HG03103 (cell line): ENCODE measurements at regions not wholly inside any gene's neighbourhood (a gene's known extent, or its start where the extent isn't known, plus 50 kb on each side); places are given as distances from the start of the nearest gene placed in this dataset.

ENCODE experiments used
- ATAC-seq: cut with Tn5 transposase; IDR thresholded peaks from one replicate; pipeline ENCODE4 v1.9.1; 2021; ENCODE audit warnings: low read depth; ENCODE audit not compliant: unreplicated experiment

- no peak for ATAC-seq
Measured at GRCh38 chr1:4532656-4533055, 121.8 kb upstream of the AJAP1 start.

- ATAC-seq: no peak
Measured at GRCh38 chr1:4546911-4547310, 107.5 kb upstream of the AJAP1 start.

- ATAC-seq: no peak
Measured at GRCh38 chr1:4549930-4550329, 104.5 kb upstream of the AJAP1 start.

DNA sequence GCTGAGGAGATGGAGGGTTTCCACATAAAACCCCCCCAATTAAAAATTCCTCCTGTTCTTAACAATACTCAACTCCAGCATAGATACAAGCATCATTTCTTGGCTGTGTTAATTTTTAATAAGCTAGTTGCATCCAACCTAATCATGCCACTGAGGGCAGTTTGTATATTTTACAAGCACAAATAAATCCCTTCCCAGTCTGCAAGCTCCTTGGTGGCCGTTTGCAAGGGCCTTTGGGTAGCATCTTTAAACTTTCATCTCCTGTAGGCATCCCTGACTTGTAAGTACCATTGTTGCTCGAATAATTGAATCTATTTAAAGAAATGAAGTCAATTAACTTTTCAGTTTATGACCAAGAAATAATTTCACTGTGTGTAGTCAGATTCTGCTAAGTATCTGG is 103.5 kb upstream of the AJAP1 start:
- no peak for ATAC-seq

DNA sequence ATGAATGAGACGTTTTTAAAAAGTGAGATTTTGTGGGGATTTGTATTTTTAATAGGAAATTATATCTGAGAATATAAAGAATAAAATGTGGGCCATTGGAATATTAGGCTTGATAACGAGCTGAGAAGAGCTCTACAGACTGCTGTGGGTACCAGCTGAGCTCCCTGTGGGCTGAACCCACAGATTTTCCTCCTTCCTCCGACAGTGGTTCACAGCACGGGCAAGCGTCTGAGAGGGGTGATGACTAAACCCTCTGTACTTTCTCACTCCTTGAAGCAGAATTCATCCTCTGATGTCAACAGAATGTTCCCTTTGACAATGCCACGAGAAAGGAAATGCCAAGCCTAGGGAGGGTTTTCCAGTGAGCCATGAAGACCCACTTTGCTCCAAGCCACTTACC is 102.7 kb upstream of the AJAP1 start:
- ATAC-seq: no peak

GRCh38 chr1:4553761-4554160 is 100.6 kb upstream of the AJAP1 start:
- ATAC-seq: no peak

DNA sequence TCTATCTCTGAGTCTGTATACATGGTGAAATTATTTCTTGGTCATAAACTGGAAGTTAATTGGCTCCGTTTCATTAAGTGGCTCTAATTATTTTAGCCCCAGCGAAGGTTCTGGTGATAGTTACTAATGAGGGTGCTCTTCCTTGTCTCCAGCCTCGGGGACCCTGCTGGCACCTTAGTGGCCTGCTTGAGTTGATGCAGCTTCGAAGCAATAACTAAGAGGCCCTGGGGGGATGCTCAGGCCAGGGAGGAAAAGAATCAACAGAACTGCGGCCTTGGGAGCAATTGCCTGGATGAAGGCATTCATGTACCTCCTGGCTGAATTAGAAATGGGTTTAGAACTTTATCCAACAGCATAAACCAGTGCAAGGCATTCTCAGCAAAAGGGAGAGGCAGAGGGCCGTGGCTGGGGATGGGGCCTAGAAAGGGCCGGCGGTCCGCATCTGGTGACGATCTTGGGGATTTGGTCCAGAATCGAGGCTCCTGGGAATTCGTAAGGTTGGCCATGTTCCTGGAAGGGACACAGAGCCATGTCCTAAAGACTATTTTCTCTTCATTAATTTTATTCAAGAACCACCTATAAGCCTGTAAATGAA is 100.0 kb upstream of the AJAP1 start:
- ATAC-seq: no peak

DNA sequence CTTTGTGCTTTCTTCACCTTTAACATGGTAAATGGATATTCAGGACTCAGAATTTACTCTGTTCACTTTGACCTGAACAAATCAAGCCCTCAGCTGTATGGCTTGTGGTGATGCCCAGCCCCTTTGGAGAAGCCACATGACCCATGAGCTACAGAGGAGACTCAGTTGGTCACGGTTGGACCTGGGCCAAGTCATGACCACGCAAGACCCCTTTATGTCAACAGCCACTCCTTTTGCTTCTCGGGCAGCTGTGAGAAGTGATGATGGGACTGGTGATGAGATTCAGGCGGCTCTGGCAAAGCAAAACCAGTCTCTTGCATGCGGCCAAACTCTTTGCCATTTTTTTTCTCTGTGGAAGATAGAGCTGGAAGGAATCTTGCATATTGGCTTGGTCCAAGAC is 96.5 kb upstream of the AJAP1 start:
- no peak for ATAC-seq

DNA sequence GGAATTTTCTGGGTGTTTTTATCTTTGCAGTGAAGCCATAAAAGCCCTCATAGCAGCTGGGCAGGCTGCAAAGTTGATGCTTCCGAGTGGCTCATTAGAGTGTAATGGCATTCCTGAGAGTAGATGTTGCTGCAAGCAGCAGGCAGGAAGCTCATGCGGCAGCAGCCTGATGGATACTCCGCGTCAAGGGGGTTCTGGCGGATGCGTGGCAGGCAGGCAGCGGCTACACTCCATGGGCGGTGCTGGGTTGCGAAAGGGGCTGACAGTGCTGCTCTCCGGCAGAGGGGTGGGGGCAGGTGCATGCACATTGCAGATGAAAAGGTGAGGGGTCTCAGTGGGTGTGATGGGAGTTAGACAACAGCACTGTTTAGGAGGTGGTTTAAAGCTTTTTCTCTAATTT is 93.2 kb upstream of the AJAP1 start:
- ATAC-seq: no peak

DNA sequence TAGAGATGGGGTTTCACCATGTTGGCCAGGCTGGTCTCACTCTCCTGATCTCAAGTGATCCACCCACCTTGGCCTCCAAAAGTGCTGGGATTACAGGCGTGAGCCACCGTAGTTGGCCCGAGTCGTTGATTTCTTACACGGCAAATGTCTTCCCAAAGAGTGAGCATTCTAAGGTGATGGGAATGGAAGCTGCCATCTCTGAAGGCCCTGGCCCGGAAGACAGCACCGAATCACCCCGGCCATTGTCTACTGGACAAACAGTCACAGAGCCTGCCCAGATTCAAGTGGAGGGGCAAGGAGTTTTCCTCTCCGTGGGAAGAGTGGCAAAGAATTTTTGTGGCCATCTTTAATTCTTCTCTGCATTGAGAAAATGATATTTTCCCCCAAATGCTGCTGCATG is 92.1 kb upstream of the AJAP1 start:
- no peak for ATAC-seq

DNA sequence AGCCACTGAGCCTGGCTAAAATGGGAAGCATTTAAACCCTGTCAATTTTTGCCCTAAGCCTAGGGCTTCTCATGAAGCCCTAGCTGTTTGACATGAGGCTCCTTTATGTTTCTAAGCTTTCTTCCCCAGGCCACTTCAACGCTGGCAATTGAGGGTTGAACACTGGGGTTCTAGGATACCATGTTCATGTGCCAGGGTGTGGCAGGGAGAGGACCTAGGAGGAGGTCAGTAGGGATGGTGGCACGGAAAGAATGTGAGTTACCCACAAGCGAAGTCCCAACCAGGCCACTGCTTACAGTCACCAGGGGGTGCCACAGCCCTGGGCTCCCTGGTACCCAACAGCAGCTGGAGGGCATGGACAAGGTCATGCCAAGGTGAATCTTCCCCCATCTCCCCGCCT is 90.8 kb upstream of the AJAP1 start:
- ATAC-seq: no peak

GRCh38 chr1:4564051-4564450 is 90.4 kb upstream of the AJAP1 start:
- ATAC-seq: no peak

- no peak for ATAC-seq
Measured at GRCh38 chr1:4565166-4565565, 89.2 kb upstream of the AJAP1 start.

- ATAC-seq: no peak
Measured at GRCh38 chr1:4565801-4566449, 88.5 kb upstream of the AJAP1 start.

GRCh38 chr1:4571263-4571662 is 83.1 kb upstream of the AJAP1 start:
- ATAC-seq: no peak

DNA sequence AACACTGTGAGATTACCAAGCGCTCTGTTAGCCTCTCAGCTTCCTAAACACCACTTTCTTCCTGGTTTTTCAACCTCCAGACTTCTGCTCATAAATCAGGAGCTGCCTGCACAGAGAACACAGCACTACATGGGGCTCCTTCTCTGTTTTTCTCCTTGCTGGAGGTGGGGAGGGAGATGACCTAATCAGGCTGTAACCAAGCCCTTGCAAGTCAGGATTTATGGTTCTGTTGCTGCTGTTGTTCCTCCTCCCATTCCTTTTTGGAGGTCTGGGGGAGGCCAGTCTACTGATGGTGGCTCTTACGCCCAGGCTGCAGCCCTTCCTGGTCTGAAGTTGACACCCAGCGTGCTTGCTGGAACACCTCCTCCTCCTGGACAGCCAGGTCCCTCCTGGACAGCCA is 80.9 kb upstream of the AJAP1 start:
- ATAC-seq: no peak

GRCh38 chr1:4581807-4582206 is 72.6 kb upstream of the AJAP1 start:
- ATAC-seq: no peak

DNA sequence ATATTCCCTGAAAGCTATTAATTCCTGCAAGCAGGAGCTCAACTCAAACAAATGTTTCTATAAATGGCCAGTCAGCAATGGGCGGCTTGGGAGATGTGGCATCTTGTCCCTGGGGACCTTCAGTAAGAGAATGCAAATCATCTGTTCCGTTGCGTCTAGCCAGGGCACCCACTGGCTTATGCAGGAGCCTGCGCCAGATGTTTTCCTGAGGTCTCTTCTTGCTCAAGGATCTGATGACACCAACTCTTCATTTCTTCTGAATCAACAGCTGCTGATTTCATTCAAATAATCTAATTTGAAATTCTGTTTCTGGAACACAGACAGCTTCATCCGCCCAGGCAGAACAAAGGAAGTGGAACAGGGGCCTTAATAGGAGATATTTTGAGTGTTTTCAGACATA is 70.0 kb upstream of the AJAP1 start:
- ATAC-seq: no peak

DNA sequence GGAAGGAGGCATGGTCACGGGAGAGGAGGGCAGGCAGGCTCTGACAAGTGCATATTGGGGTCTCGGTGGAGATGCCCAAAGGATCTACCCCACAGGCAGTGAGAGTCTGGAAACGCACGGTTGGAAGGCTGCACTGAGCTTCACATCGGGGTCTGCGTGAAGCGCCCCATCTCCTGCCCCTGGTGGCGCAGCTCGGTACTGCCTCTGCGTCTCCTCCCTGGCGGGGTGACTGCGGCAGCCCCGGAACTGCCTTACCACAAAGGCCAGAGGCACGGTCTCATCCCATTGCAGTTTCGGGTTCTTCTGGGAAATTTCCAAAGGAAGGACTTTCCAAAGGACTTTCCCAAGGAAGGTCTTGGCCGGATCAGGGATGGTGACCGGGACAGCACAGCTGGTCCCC is 69.2 kb upstream of the AJAP1 start:
- ATAC-seq: no peak

DNA sequence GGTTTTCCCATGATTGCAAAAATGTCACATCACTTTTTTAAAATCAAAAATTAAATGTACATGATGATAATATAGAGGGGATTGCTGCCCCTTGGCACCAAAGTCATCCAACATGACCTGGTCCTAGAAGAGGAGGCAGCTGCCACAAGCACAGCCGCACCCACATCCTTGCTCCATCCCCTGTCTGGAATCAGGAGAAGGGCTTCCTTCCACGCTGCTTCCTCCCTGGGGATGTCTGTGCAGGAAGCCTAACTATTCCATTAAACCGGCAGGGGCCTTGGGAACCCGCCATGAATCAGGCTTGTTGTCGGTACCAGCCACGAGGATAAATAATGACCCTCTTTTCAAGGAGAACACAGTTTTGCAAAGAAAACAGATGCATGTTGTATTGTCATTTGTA is 68.7 kb upstream of the AJAP1 start:
- no peak for ATAC-seq

DNA sequence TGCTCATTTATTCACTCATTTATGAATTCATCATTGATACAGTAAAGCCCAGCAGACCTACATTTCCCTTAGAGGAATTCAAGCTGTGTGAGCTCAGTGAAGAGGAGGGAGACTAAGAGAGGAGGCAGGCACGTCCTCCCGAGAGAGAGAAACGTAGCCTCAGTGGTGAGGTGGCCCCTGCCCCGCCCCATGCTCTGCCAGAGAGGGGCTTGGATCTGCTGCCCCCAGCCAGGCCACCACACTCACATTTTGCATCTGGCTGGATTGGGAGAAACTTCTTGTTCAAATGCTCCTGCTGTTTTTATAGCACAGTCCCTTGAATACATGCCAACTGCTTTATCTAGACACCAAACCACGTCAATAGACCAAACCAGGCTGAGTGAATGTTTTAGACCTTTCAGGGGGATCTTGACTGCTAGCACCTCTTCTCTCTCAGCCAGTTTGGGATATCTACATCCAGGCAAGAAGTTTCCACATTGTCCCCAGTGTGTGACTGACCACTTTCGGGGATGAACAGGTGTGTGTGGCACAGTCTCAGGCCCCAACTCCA is 67.7 kb upstream of the AJAP1 start:
- ATAC-seq: no peak

- ATAC-seq: no peak
Measured at GRCh38 chr1:4587721-4588120, 66.7 kb upstream of the AJAP1 start.

GRCh38 chr1:4590756-4591155 is 63.7 kb upstream of the AJAP1 start:
- ATAC-seq: no peak
